GF-D8 (cell line): ENCODE measurements at regions not wholly inside any gene's neighbourhood (a gene's known extent, or its start where the extent isn't known, plus 50 kb on each side); places are given as distances from the start of the nearest gene placed in this dataset.

Source experiments
- DNase-seq: peaks from one replicate; lab custom pipeline; 2025; lab: John Stamatoyannopoulos, UW

DNA sequence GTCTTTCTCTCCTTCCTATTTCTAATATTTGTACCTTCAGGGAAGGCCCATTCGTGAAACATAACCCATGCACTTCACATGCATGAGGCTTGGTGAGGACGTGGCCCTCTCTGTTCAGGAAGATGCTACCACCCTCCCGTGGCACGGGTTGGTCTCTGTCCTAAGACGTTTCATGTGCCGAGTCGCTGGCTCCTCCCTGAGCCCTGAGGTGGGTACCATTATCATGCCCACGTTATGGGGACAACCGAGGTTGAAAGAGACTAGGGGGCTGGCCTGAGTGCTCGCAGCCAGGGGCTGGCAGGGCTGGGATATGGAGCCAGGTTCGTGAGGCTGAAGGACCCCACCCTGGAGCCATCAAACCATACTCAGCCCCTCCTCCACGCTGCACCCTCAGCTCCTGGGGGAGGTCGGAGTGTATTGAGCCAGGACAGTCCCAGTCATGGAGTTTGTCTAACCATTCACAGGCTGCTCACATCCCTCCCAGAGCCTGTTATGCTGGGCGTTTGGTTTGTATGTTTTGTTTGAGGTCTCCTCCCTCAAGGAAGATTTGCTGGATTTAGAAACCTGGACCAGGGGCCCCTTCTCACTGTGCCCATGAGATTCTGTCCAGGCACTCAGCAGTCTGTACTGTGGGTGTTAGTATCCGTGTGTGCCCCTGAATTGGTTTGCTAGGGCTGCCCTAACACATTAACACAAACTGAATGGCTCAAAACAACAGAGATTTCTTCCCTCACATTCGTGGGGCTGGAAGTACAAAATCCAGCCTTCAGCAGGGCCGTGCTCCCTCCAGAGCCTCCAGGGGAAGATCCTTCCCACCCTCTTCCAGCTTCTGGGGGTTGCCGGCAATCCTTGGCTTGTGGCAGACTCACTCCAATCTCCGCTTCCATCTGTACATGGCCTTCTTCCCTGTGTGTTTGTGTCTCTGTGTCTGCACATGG, 88.3 kb downstream of the ANKRD60 start:
- DNase-seq: no peak

DNA sequence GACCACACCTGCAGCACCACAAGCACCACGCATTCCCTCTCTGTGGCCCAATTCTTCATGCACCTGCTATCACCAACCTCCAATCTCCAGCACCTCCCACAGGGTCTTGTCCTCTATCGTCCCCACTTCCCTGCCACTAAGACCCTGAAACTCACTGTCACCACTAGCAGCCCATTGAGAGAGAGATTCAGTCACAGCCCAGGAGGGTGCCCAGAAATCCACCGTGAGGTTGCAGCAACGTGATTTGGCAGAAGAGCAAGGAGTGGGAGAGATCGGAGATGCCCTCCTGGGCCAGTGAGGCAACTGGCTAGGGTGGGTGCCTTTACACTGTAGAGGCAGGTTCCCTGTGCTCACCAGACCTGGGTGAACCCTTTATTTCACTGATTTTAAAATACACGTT, 90.1 kb downstream of the ANKRD60 start:
- DNase-seq: no peak

DNA sequence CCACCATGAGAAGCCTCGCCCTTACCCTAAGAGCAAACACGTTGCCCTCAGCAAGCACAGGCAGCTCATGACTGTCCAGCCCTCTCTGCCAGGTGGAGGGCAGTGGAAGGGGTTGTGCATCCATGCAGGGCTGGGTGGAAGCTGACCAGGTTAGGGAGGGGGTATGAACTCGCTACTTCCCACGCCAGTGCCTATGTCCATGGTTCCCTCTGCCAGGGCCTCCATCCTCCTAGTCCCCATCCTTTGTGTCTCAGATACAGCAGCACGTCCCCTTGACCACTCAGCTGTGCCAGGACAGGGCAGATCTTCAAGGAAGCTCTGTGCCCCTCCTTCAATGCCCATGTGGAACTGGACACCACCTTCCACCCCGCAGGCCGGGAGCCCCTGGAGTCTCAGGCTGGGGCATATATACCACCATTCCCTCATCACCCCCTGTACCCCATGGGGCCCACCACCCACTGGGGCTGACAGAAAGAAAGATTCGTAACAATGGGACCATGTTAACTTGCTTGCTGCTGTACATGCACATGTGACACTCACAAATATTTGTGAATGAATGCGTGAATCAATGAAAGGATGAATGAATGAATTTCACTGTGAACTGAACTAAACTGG, 90.7 kb downstream of the ANKRD60 start:
- no peak for DNase-seq

DNA sequence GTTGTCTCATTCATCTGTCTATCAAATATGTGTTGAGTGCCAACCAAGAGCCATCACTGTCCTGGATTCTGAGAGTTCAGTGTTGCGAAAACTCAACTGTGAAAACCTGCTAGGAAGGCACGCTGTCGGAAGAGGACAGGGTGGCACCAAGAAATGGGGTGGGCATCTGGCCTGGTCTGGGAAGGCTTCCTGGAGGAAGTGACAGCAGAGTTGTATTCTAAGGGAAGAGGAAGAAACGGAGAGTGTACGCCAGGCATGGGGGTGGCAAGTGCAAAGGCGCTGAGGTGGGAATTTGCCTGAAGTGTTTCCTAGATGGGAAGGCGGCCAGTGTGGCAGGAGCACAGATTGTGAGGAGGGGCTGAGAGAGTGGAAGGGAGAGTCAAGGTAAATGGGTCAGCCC, 91.2 kb downstream of the ANKRD60 start:
- DNase-seq: no peak

DNA sequence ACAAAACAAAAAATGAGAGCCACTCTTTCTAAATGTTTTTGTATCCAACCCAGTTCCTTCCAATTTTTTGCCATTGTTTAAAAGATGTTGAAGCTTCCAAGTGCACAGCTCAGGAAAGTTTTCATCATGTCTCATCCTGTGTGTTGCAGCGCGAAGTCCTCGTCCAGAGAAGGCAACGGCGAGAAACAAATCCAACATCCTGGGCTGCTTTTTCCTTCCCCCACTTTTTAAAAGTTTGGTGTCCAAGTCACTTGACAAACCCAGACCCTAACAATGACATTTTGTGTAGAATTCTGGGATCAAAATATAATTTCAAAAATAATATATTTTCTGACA, 92.3 kb downstream of the ANKRD60 start:
- DNase-seq: no peak

DNA sequence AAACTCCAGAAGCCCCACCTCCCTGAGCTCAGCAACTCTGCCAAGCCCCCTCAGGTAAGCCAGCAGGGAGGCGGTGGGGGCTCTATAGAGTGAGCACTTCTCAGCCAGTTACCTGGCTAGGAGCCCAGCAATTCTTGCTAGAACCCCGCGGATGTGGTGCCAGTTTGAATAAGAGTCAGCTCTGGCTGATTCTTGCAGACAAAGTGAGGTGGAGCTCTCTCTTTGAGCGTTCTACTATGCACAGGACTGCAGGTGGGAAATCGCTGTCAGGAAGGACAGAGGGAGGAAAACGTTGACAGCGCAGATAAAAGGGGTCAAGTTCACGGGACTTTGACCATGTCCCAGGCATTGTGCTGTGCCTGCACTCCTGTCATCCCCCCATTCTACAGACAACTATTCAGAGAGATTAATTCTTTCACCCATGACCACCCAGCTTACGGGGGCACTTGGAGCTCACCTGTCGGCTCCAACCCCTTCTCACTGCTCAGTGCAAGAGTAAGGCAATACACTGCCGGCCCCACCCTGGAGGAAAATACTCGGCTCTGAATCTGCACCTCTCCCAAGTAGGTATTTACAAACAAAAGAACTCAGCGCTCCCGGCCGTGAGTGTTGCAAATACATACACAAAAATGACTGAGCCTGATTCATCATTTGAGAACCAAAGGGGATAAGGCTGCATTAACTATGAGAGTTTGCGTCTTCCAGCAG, 92.9 kb downstream of the ANKRD60 start:
- no peak for DNase-seq

DNA sequence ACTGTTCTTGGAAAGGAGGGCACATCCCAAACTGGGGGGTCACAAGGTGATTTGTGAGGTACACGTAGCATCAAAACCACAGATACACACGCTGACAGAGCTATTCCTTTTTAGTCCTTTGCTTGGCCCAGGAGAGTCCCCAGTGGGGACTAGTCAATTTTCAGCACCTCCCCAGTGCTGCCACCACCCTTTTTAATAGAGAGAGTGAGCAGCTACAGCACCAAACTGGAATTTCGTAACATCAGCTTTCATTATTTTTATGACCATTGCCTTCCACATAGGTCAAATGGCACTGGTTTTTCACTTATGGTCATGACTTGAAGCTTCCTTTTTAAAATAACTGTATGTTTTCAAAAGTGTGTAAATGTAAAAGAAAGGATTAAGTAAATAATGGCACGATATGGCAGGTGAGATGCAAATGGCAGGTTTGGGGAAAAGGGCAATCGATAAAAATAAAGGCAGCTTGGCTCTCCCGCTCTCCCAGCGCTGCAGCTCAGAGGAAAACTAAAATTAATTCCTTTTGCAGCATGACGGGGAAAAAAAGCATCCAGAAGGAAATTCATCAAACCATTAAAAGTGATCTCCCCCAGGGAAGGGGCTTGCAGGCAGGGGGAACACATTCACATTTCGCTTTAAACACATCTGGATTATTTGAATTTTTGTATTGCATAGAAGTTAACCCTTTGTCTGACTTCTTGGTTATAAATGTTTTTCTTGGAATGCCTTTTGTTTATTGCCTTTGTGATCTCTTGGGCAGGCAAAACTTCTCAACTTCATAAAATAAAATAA, 95.2 kb downstream of the ANKRD60 start:
- DNase-seq: no peak

DNA sequence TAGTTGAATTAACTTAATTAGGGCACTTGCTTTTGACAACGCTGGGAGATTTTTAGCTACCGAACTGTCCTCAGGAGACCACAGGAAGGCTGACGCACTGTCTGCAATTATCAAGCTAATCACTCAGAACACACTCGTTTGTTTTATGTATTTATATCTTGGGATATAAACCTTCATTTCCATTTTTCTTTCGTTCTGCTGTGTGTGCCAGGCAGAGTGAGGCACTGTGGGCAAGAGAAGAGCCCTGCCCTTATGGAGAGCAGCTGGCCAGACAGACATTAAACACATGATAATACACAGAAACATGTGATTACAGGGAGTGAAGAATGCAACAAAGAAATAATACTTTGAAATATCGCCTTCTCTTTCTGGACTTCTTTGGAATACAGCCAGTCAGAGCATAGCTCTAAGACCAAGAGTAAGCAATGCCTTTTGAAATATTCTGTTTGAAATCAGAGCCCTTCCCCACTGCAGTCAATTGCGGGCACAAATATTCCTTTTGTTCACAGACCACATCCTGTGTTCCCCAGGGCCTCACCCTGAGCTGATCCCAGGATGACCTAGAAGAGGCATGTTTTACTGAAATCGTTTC, 96.8 kb downstream of the ANKRD60 start:
- no peak for DNase-seq

DNA sequence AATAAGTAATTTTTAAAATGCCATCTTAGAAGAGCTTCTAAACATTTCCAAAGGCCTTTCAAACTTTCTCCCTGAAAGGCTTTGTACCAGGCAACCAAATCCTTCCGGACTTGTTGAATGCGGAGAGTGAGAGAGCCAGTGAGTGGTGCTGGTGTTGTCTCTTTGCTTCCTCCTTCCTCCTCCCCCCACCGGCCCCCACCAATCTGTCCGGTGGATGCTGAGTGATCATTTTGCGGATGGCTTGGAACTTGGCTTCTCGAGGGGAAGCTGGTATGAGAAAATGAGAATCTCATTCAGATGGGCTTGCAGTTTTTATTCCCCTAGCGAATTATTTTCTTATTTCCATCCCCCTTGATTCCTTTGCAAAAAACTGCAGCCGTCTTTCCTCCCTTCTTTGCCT, 97.3 kb downstream of the ANKRD60 start:
- DNase-seq: no peak

DNA sequence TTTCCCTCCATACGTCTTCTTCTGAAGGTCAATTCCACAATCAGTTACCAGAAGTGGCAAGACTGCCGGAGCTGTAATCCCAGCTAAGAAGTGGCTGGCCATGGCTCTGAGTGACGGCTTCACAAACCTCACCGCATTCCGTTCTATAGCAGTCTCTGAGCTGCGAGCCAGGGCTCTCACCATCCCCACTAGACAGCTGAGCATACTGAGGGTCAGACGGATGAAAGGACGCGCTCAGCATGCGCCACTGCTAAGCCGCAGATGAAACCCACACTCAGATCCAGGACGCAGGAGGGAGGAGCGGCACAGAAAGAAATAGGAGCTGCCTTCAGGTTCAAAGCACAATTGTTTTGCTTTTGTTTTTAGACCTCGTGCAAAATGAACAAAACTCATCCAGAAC, 97.9 kb downstream of the ANKRD60 start:
- DNase-seq: no peak

DNA sequence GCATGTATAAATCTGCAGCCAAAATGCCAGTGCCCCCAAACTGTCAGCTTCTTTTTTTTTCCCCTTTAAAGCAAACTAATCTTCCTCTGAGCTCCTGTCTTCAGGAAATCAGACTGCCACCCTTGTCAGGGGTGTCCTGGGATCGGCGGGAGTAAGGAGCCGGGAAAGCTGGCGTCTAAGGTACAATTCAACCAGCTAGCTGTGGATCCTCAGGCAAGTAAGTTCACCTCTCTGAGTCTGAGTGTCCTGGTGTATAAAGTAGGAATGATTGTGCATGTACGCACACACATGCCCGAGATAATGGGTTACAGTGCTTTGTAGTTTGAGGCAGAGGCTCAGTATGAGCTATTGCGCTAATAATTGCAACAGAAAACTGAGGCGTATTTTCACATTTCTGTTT, 98.3 kb downstream of the ANKRD60 start:
- DNase-seq: no peak

DNA sequence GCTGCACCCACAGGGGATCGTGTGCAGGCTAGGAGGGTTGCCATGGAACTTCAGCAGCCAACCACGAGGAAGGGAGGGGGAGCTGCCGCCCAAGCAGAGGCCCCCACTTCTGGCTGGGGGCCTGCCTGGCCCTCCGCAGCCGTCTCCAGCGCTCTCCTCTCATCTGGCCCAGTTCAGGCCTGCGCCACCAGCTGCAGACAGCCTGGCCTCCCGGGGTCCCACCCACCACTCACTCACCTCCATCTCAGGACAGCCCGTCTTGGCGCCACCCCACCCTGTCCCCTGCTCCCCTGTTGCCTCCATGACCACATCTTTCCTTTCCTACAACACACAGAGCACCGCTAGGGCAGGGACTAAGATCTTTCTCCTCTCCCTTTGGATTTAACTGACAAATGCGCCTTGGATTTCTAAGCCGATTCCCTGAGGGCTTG, 98.7 kb downstream of the ANKRD60 start:
- no peak for DNase-seq

DNA sequence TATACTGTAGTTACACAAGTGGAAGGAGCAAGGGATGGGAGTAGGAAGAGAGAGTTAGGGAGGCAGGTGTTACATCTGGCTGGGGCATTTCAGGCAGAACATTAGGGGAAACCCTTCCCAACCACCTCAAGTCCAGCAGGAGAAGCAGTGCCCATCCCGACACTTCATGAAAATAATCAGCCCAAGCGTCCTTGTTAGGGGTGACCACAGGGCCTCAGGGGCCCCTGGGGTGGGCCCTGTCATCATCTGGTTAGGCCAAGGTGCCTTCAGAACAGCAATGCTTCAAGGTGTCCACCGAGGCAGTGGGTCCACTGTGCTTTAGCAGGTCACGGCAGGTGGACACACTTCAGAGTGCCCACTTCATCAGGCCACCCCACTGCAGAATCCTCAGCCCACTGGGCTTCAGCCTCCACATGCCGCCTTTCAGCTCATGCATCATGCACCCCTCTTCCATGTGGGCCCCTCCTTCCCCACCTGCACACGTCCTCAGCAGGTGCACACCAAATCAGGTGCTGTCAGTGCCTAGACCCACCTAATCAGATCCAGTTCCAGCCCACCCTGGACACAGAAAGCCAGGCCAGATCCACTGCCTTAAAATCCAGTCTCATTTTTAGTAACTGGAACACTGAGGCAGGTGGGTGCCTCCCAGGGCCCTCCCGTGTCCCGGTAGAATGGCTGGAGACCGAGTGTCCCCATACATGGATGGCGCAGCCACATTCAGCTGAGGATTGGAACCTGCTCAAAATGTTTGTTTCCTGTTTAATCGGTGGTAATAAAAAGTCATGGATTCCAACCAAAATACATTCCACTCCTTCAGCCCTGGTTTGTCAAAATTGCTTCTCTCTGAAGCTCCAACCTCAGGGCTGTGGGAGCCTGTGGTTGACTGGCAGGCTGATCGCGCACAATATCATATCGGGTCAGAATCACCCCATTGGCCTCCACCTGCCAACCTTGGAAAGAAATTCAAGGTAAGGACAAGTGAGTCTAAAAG, 99.5 kb downstream of the ANKRD60 start:
- DNase-seq: no peak

DNA sequence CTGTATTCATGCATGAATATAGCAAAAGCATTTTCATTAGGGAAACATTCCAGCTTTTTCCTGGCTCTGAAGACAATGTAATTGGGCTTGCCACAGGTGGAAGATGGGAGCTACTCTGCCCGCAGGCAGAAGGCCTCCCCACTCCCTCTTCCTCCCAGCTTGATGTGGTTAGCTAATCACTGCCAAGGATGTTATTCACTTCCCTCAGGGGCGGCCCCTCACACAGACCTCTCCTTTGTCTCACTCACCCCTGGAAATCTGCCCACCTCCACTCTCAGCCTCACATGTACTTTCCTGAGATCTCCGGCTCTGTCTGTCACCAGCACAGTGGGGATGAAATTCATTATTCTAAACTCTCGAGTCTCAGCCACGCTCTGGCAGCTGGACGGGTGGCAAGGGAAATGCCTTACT, 100.7 kb downstream of the ANKRD60 start:
- DNase-seq: no peak

DNA sequence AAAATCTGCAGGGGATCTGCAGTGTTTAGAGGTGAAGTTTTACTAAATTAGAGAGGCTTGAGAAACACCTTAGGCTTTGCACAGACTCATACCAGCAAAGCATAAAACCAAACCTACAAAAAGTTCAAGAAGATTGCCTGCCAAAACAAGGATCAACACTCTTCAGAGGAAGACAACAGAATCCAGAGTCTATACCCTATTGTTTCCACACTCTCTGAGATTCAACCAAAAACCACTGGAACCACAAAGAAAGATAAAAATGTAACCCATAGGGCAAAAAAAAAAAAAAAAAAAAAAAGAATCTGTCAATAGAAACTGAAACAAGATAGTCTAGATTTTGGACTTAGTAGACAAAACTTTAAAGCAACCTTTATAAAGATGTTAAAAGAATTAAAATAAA, 102.7 kb downstream of the ANKRD60 start:
- no peak for DNase-seq

DNA sequence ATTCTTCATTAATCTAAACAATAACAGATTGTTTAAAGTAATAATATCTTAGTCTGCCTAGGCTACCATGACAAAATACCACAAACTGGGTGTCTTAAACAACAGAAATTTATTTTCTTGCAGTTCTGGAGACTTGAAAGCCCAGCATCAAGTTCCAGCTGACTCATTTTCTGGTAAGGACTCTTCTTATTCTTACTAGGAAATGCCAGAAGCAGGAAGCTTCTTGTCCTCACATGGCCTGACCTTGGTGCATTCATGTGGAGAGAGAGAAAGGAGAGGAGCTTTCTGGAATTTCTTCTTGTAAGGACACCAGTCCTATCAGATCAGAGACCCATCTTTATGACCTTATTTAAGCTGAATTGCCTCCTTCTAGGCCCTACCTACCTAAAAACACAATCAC, 110.5 kb downstream of the ANKRD60 start:
- DNase-seq: no peak

DNA sequence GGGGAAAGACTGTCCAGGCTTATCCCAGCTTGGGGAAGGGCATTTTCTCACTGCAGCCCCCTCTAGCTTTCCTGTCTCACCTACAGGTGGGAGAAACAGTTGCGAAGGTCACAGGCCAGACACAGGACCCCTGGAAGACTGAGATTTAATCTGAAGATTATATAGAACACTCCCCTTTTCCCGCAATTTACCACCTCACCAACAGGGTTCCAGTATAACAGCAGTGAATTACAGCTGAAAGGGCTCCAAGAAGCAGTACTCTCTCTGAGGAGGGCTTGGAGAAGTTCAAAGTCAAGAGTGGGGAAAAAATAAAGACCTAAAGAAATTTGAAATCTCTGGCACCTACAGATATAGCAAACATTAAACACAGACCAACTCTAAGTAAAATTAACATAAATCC, 111.9 kb downstream of the ANKRD60 start:
- no peak for DNase-seq

DNA sequence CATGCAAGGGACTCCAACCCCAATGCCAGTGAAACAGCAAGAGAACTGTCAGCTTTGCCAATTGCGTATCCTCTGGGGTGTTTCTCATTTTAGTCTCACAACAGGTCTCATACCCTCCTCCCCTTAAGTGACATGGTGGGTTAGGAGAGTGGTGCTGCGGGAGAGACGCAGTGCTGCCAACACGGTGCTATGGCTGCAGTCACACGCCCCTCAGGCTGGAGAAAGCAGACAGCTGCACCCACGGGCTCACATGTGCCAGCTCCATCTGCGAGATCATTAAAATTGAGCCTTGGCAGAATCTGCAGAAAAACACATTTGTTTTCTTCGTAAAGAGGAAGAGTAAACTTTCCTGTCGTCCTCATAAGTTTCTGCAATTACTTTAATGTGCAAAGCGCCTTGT, 114.7 kb downstream of the ANKRD60 start:
- no peak for DNase-seq

DNA sequence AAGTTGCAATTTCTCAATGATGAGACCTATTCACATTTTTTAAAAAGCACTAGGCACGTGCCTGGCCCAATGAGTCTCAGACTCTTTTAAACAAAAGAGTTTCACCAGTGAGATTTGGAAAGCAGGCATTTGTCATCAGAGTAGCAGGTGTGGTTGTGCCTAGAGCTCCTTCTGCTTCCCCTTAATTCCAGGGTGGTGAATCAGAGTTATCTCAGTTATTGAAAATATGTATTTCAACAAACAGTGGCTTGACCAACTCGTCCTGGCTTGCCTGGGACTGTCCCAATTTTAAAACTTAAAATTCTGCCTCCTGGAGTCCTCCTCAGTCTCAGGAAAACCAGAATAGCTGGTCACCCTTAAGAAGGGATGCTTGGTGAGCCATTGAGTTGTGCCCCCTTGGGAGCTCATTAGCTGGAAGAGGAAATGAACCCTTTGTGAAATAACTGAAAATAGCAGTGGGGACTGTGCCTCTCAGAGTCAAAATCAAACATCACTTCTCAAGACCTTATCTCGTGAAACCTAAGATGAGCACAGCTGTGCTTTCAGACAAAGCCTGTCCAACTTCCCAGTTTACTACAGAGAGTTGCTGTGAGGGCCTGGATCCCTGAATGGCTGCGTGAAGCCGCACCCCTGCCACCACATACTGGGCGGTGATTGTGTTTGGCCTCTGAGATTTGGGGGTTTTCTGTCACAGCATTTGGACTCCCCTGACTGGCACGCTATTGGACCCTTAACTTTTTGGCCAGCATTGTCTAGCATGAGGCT, 116.3 kb downstream of the ANKRD60 start:
- DNase-seq: no peak
